Transverse colon (tissue), 4 donors: ENCODE measurements at regions not wholly inside any gene's neighbourhood (a gene's known extent, or its start where the extent isn't known, plus 50 kb on each side); places are given as distances from the start of the nearest gene placed in this dataset.
"Not testable (repeated sequence)": the region's sequence is repeated elsewhere in the genome, so short reads cannot be mapped to it uniquely, and the experiment has no call there.

Source experiments
- DNase-seq: peaks from one replicate; pipeline ENCODE4 v3.0.0-alpha.2; 2019
- H3K27ac ChIP-seq, 4 donors: fragments of 200-600 bp; sonication (generic); 2 replicates each; pipeline ENCODE4 v1.5.1; 2016 to 2018; ENCODE audit warnings: inconsistent platforms in 4 of 4
- H3K27me3 ChIP-seq: fragments of 200-600 bp; sonication (generic); 2 replicates; pipeline ENCODE4 v1.5.1; 2017; ENCODE audit warnings: inconsistent platforms
- H3K36me3 ChIP-seq, 4 donors: fragments of 200-600 bp; sonication (generic); 2 replicates each; pipeline ENCODE4 v1.5.1; 2017 to 2019; ENCODE audit warnings: inconsistent platforms in 4 of 4
- H3K4me1 ChIP-seq, 4 donors: fragments of 200-600 bp; sonication (generic); 2 replicates each; pipeline ENCODE4 v1.5.1; 2017 to 2020; ENCODE audit warnings: inconsistent platforms in 4 of 4
- H3K4me3 ChIP-seq, 4 donors: fragments of 200-600 bp; sonication (generic); 1 replicate in 1 of 4; 2 replicates in 3 of 4; pipeline versions ENCODE4 v1.5.1 to v1.6.1; 2017 to 2019; ENCODE audit warnings: inconsistent platforms in 4 of 4
- H3K9me3 ChIP-seq, 2 donors: fragments of 200-600 bp; sonication (generic); 2 replicates each; pipeline ENCODE4 v1.5.1; 2017 to 2019; ENCODE audit warnings: inconsistent platforms in 2 of 2
- CTCF ChIP-seq, 5 experiments: fragments of 200-600 bp in 3 of 5; fragments of 450-650 bp in 2 of 5; sonication (generic) in 3 of 5; IDR thresholded peaks; 1 replicate in 2 of 5; 2 replicates in 3 of 5; pipeline ENCODE4 v1.5.1; 2016 to 2017; ENCODE audit warnings: antibody characterized with exemption in 5 of 5, inconsistent platforms in 3 of 5, mild to moderate bottlenecking in 2 of 5, moderate library complexity in 1 of 5
- EP300 ChIP-seq: sonication (generic); formaldehyde crosslinking; IDR thresholded peaks from one replicate; pipeline ENCODE4 v1.6.1; 2017; ENCODE audit warnings: antibody characterized with exemption, low read depth
- POLR2A ChIP-seq: fragments of 450-650 bp; IDR thresholded peaks from one replicate; pipeline ENCODE4 v1.6.1; 2016; ENCODE audit warnings: antibody characterized with exemption, mild to moderate bottlenecking, moderate library complexity
- POLR2AphosphoS5 ChIP-seq, 3 donors: sonication (generic); formaldehyde crosslinking; IDR thresholded peaks; one replicate each; pipeline ENCODE4 v1.6.1; 2016; ENCODE audit warnings: antibody characterized with exemption in 3 of 3
- WGBS, 2 donors: methylation state at CpG; one replicate each; pipeline ENCODE4 v1.1.5; 2018; ENCODE audit warnings: low coverage in 1 of 2; 5-methylcytosine and 5-hydroxymethylcytosine counted together
- in situ Hi-C, 4 donors: fragments of 200-750 bp; cut with MboI; loops; one replicate each; pipeline versions ENCODE4 v1.15.0 to v1.15.1; 2017; ENCODE audit warnings: low sequenced_read_pairs in 3 of 4, low pct_ligation_motif_present in 1 of 4, low pct_unique_long_range_greater_than_20kb in 1 of 4
- intact Hi-C: fragments of 100-400 bp; cut with DNase I; formaldehyde crosslinking; loops from one replicate; pipeline ENCODE4 v1.15.1; 2023; ENCODE audit warnings: low total_unique reads

- H3K27ac ChIP-seq: no peak overlapping the region
- DNase-seq: no peak
- TF ChIP-seq POLR2AphosphoS5 (IDR thresholded peaks at IDR 0.05): no peak
- TF ChIP-seq EP300: no peak
- no peak for TF ChIP-seq POLR2A
- no peak for TF ChIP-seq CTCF (IDR thresholded peaks at IDR 0.05)
- intact Hi-C loops (no loop called here), in situ Hi-C loops (no loop called here)
- no peak overlapping the region for H3K4me3 ChIP-seq
- 77 to 89% methylated on average over 2 of the region's 2 CpGs for WGBS, 2 donors
- peaks cover 8 to 11% of the 10 kb centered on the region in 2 donors for H3K9me3 ChIP-seq
- H3K36me3 ChIP-seq: no peaks in the 10 kb centered on the region
- no peaks in the 10 kb centered on the region for H3K4me1 ChIP-seq
- H3K27me3 ChIP-seq: no peaks in the 10 kb centered on the region
Measured at GRCh38 chr12:25710128-25710527, 157.0 kb upstream of the LMNTD1 start.

GRCh38 chr12:25710938-25711605 lies 158.0 kb upstream of the LMNTD1 start:
- DNase-seq, in situ Hi-C loops, H3K4me1 ChIP-seq, H3K4me3 ChIP-seq, intact Hi-C loops, H3K27ac ChIP-seq, H3K36me3 ChIP-seq, H3K27me3 ChIP-seq: not testable (repeated sequence)
- 97% methylated on average over 3 of the region's 3 CpGs for WGBS, 2 donors
- peaks cover 8 to 11% of the 10 kb centered on the region in 2 donors for H3K9me3 ChIP-seq

GRCh38 chr12:25712169-25712568 lies 159.1 kb upstream of the LMNTD1 start:
- Histone ChIP-seq H3K4me1 (no peaks in the 10 kb centered on the region), H3K27ac (no peak overlapping the region), H3K36me3 (no peaks in the 10 kb centered on the region), H3K4me3 (no peak overlapping the region), H3K9me3 (peaks cover 7 to 8% of the 10 kb centered on the region in 2 donors), H3K27me3 (no peaks in the 10 kb centered on the region)
- intact Hi-C loops: no loop called here
- DNase-seq: no peak
- in situ Hi-C loops: no loop called here
- TF ChIP-seq POLR2A (no peak), EP300 (no peak), POLR2AphosphoS5 (IDR thresholded peaks at IDR 0.05) (no peak), CTCF (IDR thresholded peaks at IDR 0.05) (no peak)
- 88 to 91% methylated on average over 8 of the region's 8 CpGs for WGBS, 2 donors

GRCh38 chr12:25713264-25713663 lies 160.2 kb upstream of the LMNTD1 start:
- TF ChIP-seq EP300: no peak
- TF ChIP-seq POLR2A: no peak
- H3K27me3 ChIP-seq: no peaks in the 10 kb centered on the region
- H3K4me3 ChIP-seq: no peak overlapping the region
- H3K27ac ChIP-seq: no peak overlapping the region
- intact Hi-C loops: no loop called here
- WGBS, 2 donors: 83 to 98% methylated on average over 3 to 4 of the region's 4 CpGs
- no peaks in the 10 kb centered on the region for H3K36me3 ChIP-seq
- in situ Hi-C loops: no loop called here
- H3K4me1 ChIP-seq: no peaks in the 10 kb centered on the region
- H3K9me3 ChIP-seq: peaks cover 7 to 8% of the 10 kb centered on the region in 2 donors
- DNase-seq: no peak

- no peak overlapping the region for H3K4me3 ChIP-seq
- H3K4me1 ChIP-seq: no peaks in the 10 kb centered on the region
- no peak for DNase-seq
- H3K36me3 ChIP-seq: no peaks in the 10 kb centered on the region
- no peak overlapping the region for H3K27ac ChIP-seq
- in situ Hi-C loops (no loop called here), intact Hi-C loops (no loop called here)
- peaks cover 7 to 8% of the 10 kb centered on the region in 2 donors for H3K9me3 ChIP-seq
- 89 to 91% methylated on average over 5 to 6 of the region's 6 CpGs for WGBS, 2 donors
- no peaks in the 10 kb centered on the region for H3K27me3 ChIP-seq
- no peak for TF ChIP-seq CTCF (IDR thresholded peaks at IDR 0.05)
- TF ChIP-seq EP300: no peak
- no peak for TF ChIP-seq POLR2AphosphoS5 (IDR thresholded peaks at IDR 0.05)
- TF ChIP-seq POLR2A: no peak
Measured at GRCh38 chr12:25714198-25714984, 161.3 kb upstream of the LMNTD1 start.
